Right ventricle myocardium superior (tissue), 1 donor: ENCODE measurements at regions not wholly inside any gene's neighbourhood (a gene's known extent, or its start where the extent isn't known, plus 50 kb on each side); places are given as distances from the start of the nearest gene placed in this dataset.

ENCODE experiments used
- ATAC-seq: fragments of 200-7000 bp; cut with Tn5 transposase; one replicate; pipeline ENCODE4 v1.9.1; 2020; ENCODE audit warnings: mild to moderate bottlenecking; ENCODE audit not compliant: poor library complexity
- DNase-seq: peaks from one replicate; pipeline ENCODE4 v3.0.0-alpha.2; 2020
- intact Hi-C: fragments of 100-400 bp; cut with DNase I; formaldehyde crosslinking; loops from one replicate; pipeline ENCODE4 v1.11.2; 2022
- donor health status: DM: no; HTN: yes; CAD: no; lungs with severe emphysema.

- no peak for DNase-seq
- ATAC-seq, result no peak
- intact Hi-C loops, result no loop called here
These were observed 1242.2 kb upstream of the EYS start for GRCh38 chr6:66949191-66949661.

GRCh38 chr6:66948106-66948505 is 1241.1 kb upstream of the EYS start:
- no peak for DNase-seq
- no peak for ATAC-seq
- intact Hi-C loops, result no loop called here

GRCh38 chr6:66940003-66940402 is 1233.0 kb upstream of the EYS start:
- ATAC-seq, result no peak
- intact Hi-C loops, result no loop called here
- DNase-seq, result no peak

- ATAC-seq, result no peak
- intact Hi-C loops, result no loop called here
- DNase-seq, result no peak
These were observed 1230.2 kb upstream of the EYS start for GRCh38 chr6:66937180-66937579.

- no peak for ATAC-seq
- intact Hi-C loops, result no loop called here
- DNase-seq, result no peak
These were observed 1228.6 kb upstream of the EYS start for GRCh38 chr6:66935612-66936011.

GRCh38 chr6:66931787-66932186 is 1224.8 kb upstream of the EYS start:
- intact Hi-C loops, result no loop called here
- ATAC-seq (no peak), DNase-seq (no peak)

- ATAC-seq, result no peak
- DNase-seq, result no peak
- intact Hi-C loops, result no loop called here
These were observed 1223.7 kb upstream of the EYS start for GRCh38 chr6:66930559-66931290.

- DNase-seq (no peak), ATAC-seq (no peak)
- intact Hi-C loops, result no loop called here
These were observed 1219.0 kb upstream of the EYS start for GRCh38 chr6:66926060-66926459.

GRCh38 chr6:66913657-66914056 is 1206.6 kb upstream of the EYS start:
- no peak for DNase-seq
- no peak for ATAC-seq
- intact Hi-C loops, result no loop called here

GRCh38 chr6:66902457-66902856 is 1195.4 kb upstream of the EYS start:
- intact Hi-C loops, result no loop called here
- ATAC-seq (no peak), DNase-seq (no peak)

- ATAC-seq, result no peak
- no peak for DNase-seq
- intact Hi-C loops, result no loop called here
These were observed 1193.4 kb upstream of the EYS start for GRCh38 chr6:66900133-66901083.

GRCh38 chr6:66897576-66897975 is 1190.5 kb upstream of the EYS start:
- intact Hi-C loops, result no loop called here
- ATAC-seq (peak; percentile 31), DNase-seq (no peak)

- intact Hi-C loops, result no loop called here
- DNase-seq (no peak), ATAC-seq (no peak)
These were observed 1189.4 kb upstream of the EYS start for GRCh38 chr6:66896415-66896814.

- ATAC-seq, result no peak
- intact Hi-C loops, result no loop called here
- DNase-seq, result no peak
These were observed 1176.4 kb upstream of the EYS start for GRCh38 chr6:66883453-66883852.

GRCh38 chr6:66866801-66867200 is 1159.8 kb upstream of the EYS start:
- intact Hi-C loops, result no loop called here
- ATAC-seq, result no peak
- no peak for DNase-seq

- no peak for ATAC-seq
- DNase-seq, result no peak
- intact Hi-C loops, result no loop called here
These were observed 1158.7 kb upstream of the EYS start for GRCh38 chr6:66865771-66866170.

GRCh38 chr6:66861007-66861541 is 1154.0 kb upstream of the EYS start:
- DNase-seq, result no peak
- intact Hi-C loops, result no loop called here
- peak; percentile 73 for ATAC-seq

- DNase-seq, result no peak
- intact Hi-C loops, result no loop called here
- ATAC-seq, result no peak
These were observed 1153.3 kb upstream of the EYS start for GRCh38 chr6:66860328-66860727.

GRCh38 chr6:66858196-66858595 is 1151.2 kb upstream of the EYS start:
- DNase-seq (no peak), ATAC-seq (no peak)
- intact Hi-C loops, result no loop called here

GRCh38 chr6:66854014-66854413 is 1147.0 kb upstream of the EYS start:
- ATAC-seq (no peak), DNase-seq (no peak)
- intact Hi-C loops, result no loop called here
